Endothelial cell (in vitro differentiated cells): ENCODE measurements at regions not wholly inside any gene's neighbourhood (a gene's known extent, or its start where the extent isn't known, plus 50 kb on each side); places are given as distances from the start of the nearest gene placed in this dataset.

Experiments used
- DNase-seq: peaks from one replicate; pipeline ENCODE4 v3.0.0; 2021; ENCODE audit warnings: low spot score
- H3K27ac Mint-ChIP-seq: one replicate; pipeline ENCODE4 v1.8.0; 2021; ENCODE audit warnings: mixed read lengths, inconsistent platforms; ENCODE audit not compliant: unreplicated experiment
- H3K27me3 Mint-ChIP-seq: one replicate; pipeline ENCODE4 v1.8.0; 2021; ENCODE audit warnings: mild to moderate bottlenecking, moderate library complexity, mixed read lengths, inconsistent platforms; ENCODE audit not compliant: unreplicated experiment
- H3K36me3 Mint-ChIP-seq: one replicate; pipeline ENCODE4 v1.8.0; 2021; ENCODE audit warnings: mild to moderate bottlenecking, low read depth, mixed read lengths, inconsistent platforms; ENCODE audit not compliant: unreplicated experiment
- H3K4me1 Mint-ChIP-seq: one replicate; pipeline ENCODE4 v1.8.0; 2021; ENCODE audit warnings: mild to moderate bottlenecking, mixed read lengths, inconsistent platforms; ENCODE audit not compliant: unreplicated experiment
- H3K4me3 Mint-ChIP-seq: one replicate; pipeline ENCODE4 v1.8.0; 2021; ENCODE audit warnings: mild to moderate bottlenecking, mixed read lengths, inconsistent platforms; ENCODE audit not compliant: unreplicated experiment
- H3K9me3 Mint-ChIP-seq: one replicate; pipeline ENCODE4 v1.8.0; 2021; ENCODE audit warnings: mixed read lengths, inconsistent platforms; ENCODE audit not compliant: unreplicated experiment
- CTCF ChIP-seq: fragments of 200-600 bp; sonication (generic); IDR thresholded peaks from one replicate; pipeline ENCODE4 v1.5.0; 2021; ENCODE audit warnings: antibody characterized with exemption; ENCODE audit not compliant: unreplicated experiment

GRCh38 chr5:168110870-168111832 lies 180.3 kb upstream of the WWC1 start:
- Mint-ChIP-seq H3K4me3 (no peak overlapping the region), H3K9me3 (no peaks in the 10 kb centered on the region), H3K27ac (no peak overlapping the region), H3K36me3 (no peaks in the 10 kb centered on the region), H3K4me1 (peaks cover 7% of the 10 kb centered on the region), H3K27me3 (no peaks in the 10 kb centered on the region)
- no peak for DNase-seq
- no peak for TF ChIP-seq CTCF

GRCh38 chr5:168114444-168115017 lies 176.9 kb upstream of the WWC1 start:
- H3K4me1 Mint-ChIP-seq = peaks cover 5% of the 10 kb centered on the region
- H3K27me3 Mint-ChIP-seq = no peaks in the 10 kb centered on the region
- peak; percentile 56 for TF ChIP-seq CTCF
- no peaks in the 10 kb centered on the region for H3K36me3 Mint-ChIP-seq
- no peaks in the 10 kb centered on the region for H3K9me3 Mint-ChIP-seq
- no peak overlapping the region for H3K27ac Mint-ChIP-seq
- no peak overlapping the region for H3K4me3 Mint-ChIP-seq
- DNase-seq = peak; percentile 66

GRCh38 chr5:168117469-168117868 lies 174.0 kb upstream of the WWC1 start:
- H3K27ac Mint-ChIP-seq = no peak overlapping the region
- H3K4me1 Mint-ChIP-seq = peaks cover 5% of the 10 kb centered on the region
- H3K36me3 Mint-ChIP-seq = no peaks in the 10 kb centered on the region
- peaks cover 1% of the 10 kb centered on the region for H3K27me3 Mint-ChIP-seq
- no peak for TF ChIP-seq CTCF
- DNase-seq = no peak
- no peak overlapping the region for H3K4me3 Mint-ChIP-seq
- no peaks in the 10 kb centered on the region for H3K9me3 Mint-ChIP-seq

GRCh38 chr5:168118042-168118668 lies 173.3 kb upstream of the WWC1 start:
- TF ChIP-seq CTCF = no peak
- Mint-ChIP-seq H3K4me3 (no peak overlapping the region), H3K4me1 (peaks cover 5% of the 10 kb centered on the region), H3K27me3 (peaks cover 1% of the 10 kb centered on the region), H3K9me3 (no peaks in the 10 kb centered on the region), H3K36me3 (no peaks in the 10 kb centered on the region), H3K27ac (no peak overlapping the region)
- no peak for DNase-seq
